ENCODE measurements at regions not wholly inside any gene's neighbourhood (a gene's known extent, or its start where the extent isn't known, plus 50 kb on each side); places are given as distances from the start of the nearest gene placed in this dataset.

- dilution Hi-C loops (cut with HindIII; ENCODE audit: low sequenced_read_pairs, unreplicated experiment): no loop called here
Measured at GRCh38 chr7:52018680-52019054, 702.1 kb upstream of the COBL start.

More at GRCh38 chr7:52018680-52019054, 702.1 kb upstream of the COBL start:
- no peak overlapping the region for H2AK5ac ChIP-seq (ENCODE audit: low read depth, low read length)
- H2BK15ac ChIP-seq (ENCODE audit: low read depth, low read length): no peak overlapping the region
- intact Hi-C loops (cut with micrococcal nuclease): no loop called here
- no peak for TF ChIP-seq NFE2L2 (IDR thresholded peaks at IDR 0.05; ENCODE audit: low read depth, low read length)
- TF ChIP-seq CTCF (conservative IDR thresholded peaks at IDR 0.05; ENCODE audit: low read depth, low read length): no peak
- no peak for TF ChIP-seq CHD1 (IDR thresholded peaks at IDR 0.05; ENCODE audit: low read depth, low read length)
- TF ChIP-seq RAD21 (IDR thresholded peaks at IDR 0.05; ENCODE audit: low read length): no peak
- TF ChIP-seq MAFK (IDR thresholded peaks at IDR 0.05; ENCODE audit: low read depth, low read length): no peak
- TF ChIP-seq FOS (IDR thresholded peaks at IDR 0.05; ENCODE audit: low read depth, low read length): no peak
- TF ChIP-seq POLR2A (IDR thresholded peaks at IDR 0.05; ENCODE audit: low read depth, low read length): no peak
- no peak for TF ChIP-seq MAZ (IDR thresholded peaks at IDR 0.05; ENCODE audit: borderline replicate concordance, low read depth, low read length)
- no peak for TF ChIP-seq BHLHE40 (IDR thresholded peaks at IDR 0.05; ENCODE audit: low read depth, low read length)
- TF ChIP-seq MXI1 (IDR thresholded peaks at IDR 0.05; ENCODE audit: borderline replicate concordance, low read depth, low read length): no peak
- no peak for TF ChIP-seq SMC3 (IDR thresholded peaks at IDR 0.05; ENCODE audit: low read depth, low read length)
- TF ChIP-seq CEBPB (IDR thresholded peaks at IDR 0.05; ENCODE audit: low read depth, low read length): no peak
- no peak for TF ChIP-seq RCOR1 (IDR thresholded peaks at IDR 0.05; ENCODE audit: insufficient replicate concordance, low read length)
- TF ChIP-seq RFX5 (IDR thresholded peaks at IDR 0.05; ENCODE audit: low read depth, low read length): no peak
- TF ChIP-seq USF2 (IDR thresholded peaks at IDR 0.05; ENCODE audit: low read depth, low read length): no peak
- TF ChIP-seq ELK1 (IDR thresholded peaks at IDR 0.05; ENCODE audit: borderline replicate concordance, low read depth, low read length): no peak
- no peak for DNase-seq
- no peak overlapping the region for H3K4me2 ChIP-seq (ENCODE audit: low read depth, low read length)
- WGBS, 2 experiments (ENCODE audit: extremely low coverage in 2 of 2, insufficient read length in 1 of 2): no CpG with 5 or more reads among the region's 3 CpGs
- H2BK120ac ChIP-seq (ENCODE audit: low read depth, low read length): no peak overlapping the region
- no peak overlapping the region for H3K23ac ChIP-seq (ENCODE audit: low read depth, low read length)
- H3K14ac ChIP-seq (replicated peaks; ENCODE audit: low read depth, low read length): no peak overlapping the region
- no peak overlapping the region for H2AK9ac ChIP-seq (replicated peaks; ENCODE audit: low read depth, low read length, poor library complexity)
- H3K79me1 ChIP-seq (ENCODE audit: low read depth in 1 of 2, low read length in 2 of 2): no peaks in the 10 kb centered on the region
- H3K9me1 ChIP-seq (ENCODE audit: insufficient read depth, low read length): no peaks in the 10 kb centered on the region
- H3K27ac ChIP-seq (ENCODE audit: insufficient read depth, low read length): no peak overlapping the region
- ATAC-seq (ENCODE audit: low read depth): no peak
- no peak overlapping the region for H3K18ac ChIP-seq (ENCODE audit: low read depth, low read length)
- H3K36me3 ChIP-seq (ENCODE audit: control insufficient read depth, insufficient read depth, low read length): no peaks in the 10 kb centered on the region
- H3K27me3 ChIP-seq (ENCODE audit: control insufficient read depth, insufficient read depth, low read length): no peaks in the 10 kb centered on the region
- H4K91ac ChIP-seq (ENCODE audit: insufficient read depth, low read depth, low read length): no peak overlapping the region
- H2AFZ ChIP-seq (replicated peaks; ENCODE audit: low read length, poor library complexity): no peak overlapping the region
- H3K4me3 ChIP-seq (ENCODE audit: insufficient read depth, low read depth, low read length): no peak overlapping the region
- H4K8ac ChIP-seq (ENCODE audit: low read depth in 2 of 2, low read length in 2 of 2): no peak overlapping the region
- in situ Hi-C loops (cut with MboI; ENCODE audit: low sequenced_read_pairs): no loop called here
- no peaks in the 10 kb centered on the region for H4K20me1 ChIP-seq (ENCODE audit: insufficient read depth, low read length)
- H2BK5ac ChIP-seq (ENCODE audit: low read depth, low read length, poor library complexity, severe bottlenecking): no peak overlapping the region
- no peaks in the 10 kb centered on the region for H3K4me1 ChIP-seq (ENCODE audit: control insufficient read depth, insufficient read depth, low read length)
- no peak overlapping the region for H3K9ac ChIP-seq (ENCODE audit: low read depth, low read length)
- peaks cover 7% of the 10 kb centered on the region for H3K9me3 ChIP-seq (ENCODE audit: control insufficient read depth, insufficient read depth, low read length)
- POLR2A ChIA-PET (ENCODE audit: unreplicated experiment): no interaction called here
- H2BK20ac ChIP-seq (ENCODE audit: low read depth, low read length): no peak overlapping the region
- no peak overlapping the region for H4K5ac ChIP-seq (ENCODE audit: low read depth, low read length)
- no peak overlapping the region for H3K4ac ChIP-seq (ENCODE audit: low read depth, low read length)
- no TSS peak for BruUV-seq (replicated peaks)
- no peak overlapping the region for H3K56ac ChIP-seq (ENCODE audit: extremely low read depth, insufficient read depth, low read length)
- CTCF ChIA-PET: no interaction called here
